Spleen (tissue), 7 donors: ENCODE measurements at regions not wholly inside any gene's neighbourhood (a gene's known extent, or its start where the extent isn't known, plus 50 kb on each side); places are given as distances from the start of the nearest gene placed in this dataset.

ENCODE experiments used
- POLR2A ChIP-seq, 3 donors: fragments of 450-650 bp; IDR thresholded peaks; one replicate each; pipeline ENCODE4 v1.5.1; 2017; ENCODE audit warnings: antibody characterized with exemption in 3 of 3, mild to moderate bottlenecking in 1 of 3
- POLR2AphosphoS5 ChIP-seq, 3 donors: sonication (generic); formaldehyde crosslinking; IDR thresholded peaks; one replicate each; pipeline ENCODE4 v1.5.1; 2017; ENCODE audit warnings: antibody characterized with exemption in 3 of 3
- TF ChIP-seq, protein P1 (sequence below), 11 experiments: fragments of 200-600 bp in 7 of 11; fragments of 450-650 bp in 4 of 11; sonication (generic) in 4 of 11; IDR thresholded peaks in 8 of 11; conservative IDR thresholded peaks in 3 of 11; 1 replicate in 7 of 11; 2 replicates in 4 of 11; pipeline versions ENCODE4 v1.4.0 to v1.8.0; 2016 to 2021; ENCODE audit warnings: antibody characterized with exemption in 11 of 11, inconsistent platforms in 4 of 11, mild to moderate bottlenecking in 1 of 11
- donor health status: DM: no; HTN: no; CAD: no; lungs with moderate emphysema.
- donor health status: DM: no; HTN: no; CAD: no.
- donor health status: DM: no; HTN: no; CAD: no.

DNA sequence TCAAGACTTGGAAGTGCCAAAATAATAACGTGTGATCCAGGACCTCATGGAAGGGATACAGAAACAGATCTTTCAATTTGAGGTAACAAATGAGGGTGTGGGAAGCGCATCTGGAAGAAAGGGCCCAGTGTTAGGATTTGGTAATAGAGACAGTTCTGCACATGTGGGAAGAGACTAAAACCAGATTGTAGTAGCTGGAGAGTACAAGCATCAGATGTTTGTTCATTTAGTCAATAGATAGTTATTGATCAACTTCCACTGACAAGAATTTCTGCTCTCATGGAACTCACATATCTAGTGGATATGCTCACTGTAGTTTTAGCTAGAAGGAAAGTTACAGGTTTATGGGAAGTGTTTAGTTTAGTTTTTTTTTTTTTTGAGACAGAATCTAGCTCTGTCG lies 153.6 kb downstream of the TLR5 start:
- TF ChIP-seq, protein P1, sequence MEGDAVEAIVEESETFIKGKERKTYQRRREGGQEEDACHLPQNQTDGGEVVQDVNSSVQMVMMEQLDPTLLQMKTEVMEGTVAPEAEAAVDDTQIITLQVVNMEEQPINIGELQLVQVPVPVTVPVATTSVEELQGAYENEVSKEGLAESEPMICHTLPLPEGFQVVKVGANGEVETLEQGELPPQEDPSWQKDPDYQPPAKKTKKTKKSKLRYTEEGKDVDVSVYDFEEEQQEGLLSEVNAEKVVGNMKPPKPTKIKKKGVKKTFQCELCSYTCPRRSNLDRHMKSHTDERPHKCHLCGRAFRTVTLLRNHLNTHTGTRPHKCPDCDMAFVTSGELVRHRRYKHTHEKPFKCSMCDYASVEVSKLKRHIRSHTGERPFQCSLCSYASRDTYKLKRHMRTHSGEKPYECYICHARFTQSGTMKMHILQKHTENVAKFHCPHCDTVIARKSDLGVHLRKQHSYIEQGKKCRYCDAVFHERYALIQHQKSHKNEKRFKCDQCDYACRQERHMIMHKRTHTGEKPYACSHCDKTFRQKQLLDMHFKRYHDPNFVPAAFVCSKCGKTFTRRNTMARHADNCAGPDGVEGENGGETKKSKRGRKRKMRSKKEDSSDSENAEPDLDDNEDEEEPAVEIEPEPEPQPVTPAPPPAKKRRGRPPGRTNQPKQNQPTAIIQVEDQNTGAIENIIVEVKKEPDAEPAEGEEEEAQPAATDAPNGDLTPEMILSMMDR (IDR thresholded peaks at IDR 0.05 in 8 of 11, conservative IDR thresholded peaks at IDR 0.05 in 3 of 11), result no peak
- no peak for TF ChIP-seq POLR2A (IDR thresholded peaks at IDR 0.05)
- TF ChIP-seq POLR2AphosphoS5 (IDR thresholded peaks at IDR 0.05), result no peak
